ENCODE measurements at regions not wholly inside any gene's neighbourhood (a gene's known extent, or its start where the extent isn't known, plus 50 kb on each side); places are given as distances from the start of the nearest gene placed in this dataset.

- DNase-seq (ENCODE audit: low spot score) = no peak
These were observed 723.5 kb upstream of the SGO1 start for GRCh38 chr3:20909511-20909910.

GRCh38 chr3:20905210-20905805, 719.3 kb upstream of the SGO1 start:
- no peak for DNase-seq (ENCODE audit: low spot score)

- DNase-seq (ENCODE audit: low spot score) = no peak
These were observed 718.7 kb upstream of the SGO1 start for GRCh38 chr3:20904671-20905070.

GRCh38 chr3:20898962-20899361, 713.0 kb upstream of the SGO1 start:
- no peak for DNase-seq (ENCODE audit: low spot score)

GRCh38 chr3:20890111-20890519, 704.1 kb upstream of the SGO1 start:
- DNase-seq (ENCODE audit: low spot score) = no peak

- no peak for DNase-seq (ENCODE audit: low spot score)
These were observed 692.7 kb upstream of the SGO1 start for GRCh38 chr3:20878691-20879090.

GRCh38 chr3:20873235-20873634, 687.2 kb upstream of the SGO1 start:
- DNase-seq (ENCODE audit: low spot score) = no peak

GRCh38 chr3:20870106-20870899, 684.3 kb upstream of the SGO1 start:
- no peak for DNase-seq (ENCODE audit: low spot score)

GRCh38 chr3:20865803-20866202, 679.8 kb upstream of the SGO1 start:
- no peak for DNase-seq (ENCODE audit: low spot score)

GRCh38 chr3:20861454-20861853, 675.4 kb upstream of the SGO1 start:
- no peak for DNase-seq (ENCODE audit: low spot score)

- no peak for DNase-seq (ENCODE audit: low spot score)
These were observed 671.6 kb upstream of the SGO1 start for GRCh38 chr3:20857636-20858035.

GRCh38 chr3:20853890-20854289, 667.9 kb upstream of the SGO1 start:
- DNase-seq (ENCODE audit: low spot score) = no peak

GRCh38 chr3:20852712-20853111, 666.7 kb upstream of the SGO1 start:
- DNase-seq (ENCODE audit: low spot score) = no peak

- DNase-seq (ENCODE audit: low spot score) = no peak
These were observed 664.0 kb upstream of the SGO1 start for GRCh38 chr3:20849975-20850374.

- no peak for DNase-seq (ENCODE audit: low spot score)
These were observed 660.8 kb upstream of the SGO1 start for GRCh38 chr3:20846832-20847231.

- no peak for DNase-seq (ENCODE audit: low spot score)
These were observed 660.1 kb upstream of the SGO1 start for GRCh38 chr3:20846066-20846465.

- DNase-seq (ENCODE audit: low spot score) = no peak
These were observed 658.8 kb upstream of the SGO1 start for GRCh38 chr3:20844851-20845250.

GRCh38 chr3:20842594-20843436, 656.8 kb upstream of the SGO1 start:
- no peak for DNase-seq (ENCODE audit: low spot score)

GRCh38 chr3:20842002-20842401, 656.0 kb upstream of the SGO1 start:
- DNase-seq (ENCODE audit: low spot score) = no peak

- no peak for DNase-seq (ENCODE audit: low spot score)
These were observed 651.8 kb upstream of the SGO1 start for GRCh38 chr3:20837676-20838302.

GRCh38 chr3:20836801-20837200, 650.8 kb upstream of the SGO1 start:
- DNase-seq (ENCODE audit: low spot score) = no peak

- no peak for DNase-seq (ENCODE audit: low spot score)
These were observed 647.0 kb upstream of the SGO1 start for GRCh38 chr3:20832963-20833362.
